Astrocyte (in vitro differentiated cells and primary cell): ENCODE measurements at regions not wholly inside any gene's neighbourhood (a gene's known extent, or its start where the extent isn't known, plus 50 kb on each side); places are given as distances from the start of the nearest gene placed in this dataset.

ENCODE experiments used
- CTCF ChIP-seq: IDR thresholded peaks from 2 replicates; pipeline ENCODE4 v1.5.1; 2011; ENCODE audit warnings: low read depth, mild to moderate bottlenecking, inconsistent platforms, low read length, moderate library complexity; ENCODE audit not compliant: insufficient read depth
- EZH2 ChIP-seq: IDR thresholded peaks from 2 replicates; pipeline ENCODE4 v1.6.1; 2012; ENCODE audit warnings: mild to moderate bottlenecking, low read length, inconsistent platforms; ENCODE audit not compliant: insufficient read depth

GRCh38 chr3:194013928-194014327 lies 122.0 kb upstream of the HES1 start:
- TF ChIP-seq CTCF (no peak), EZH2 (no peak)
